UCSD-AML1 (cell line): ENCODE measurements at regions not wholly inside any gene's neighbourhood (a gene's known extent, or its start where the extent isn't known, plus 50 kb on each side); places are given as distances from the start of the nearest gene placed in this dataset.
A peak's percentile ranks its signal among the peaks of the same experiment; 100 is the strongest.
"Not testable (repeated sequence)": the region's sequence is repeated elsewhere in the genome, so short reads cannot be mapped to it uniquely, and the experiment has no call there.

Experiments
- DNase-seq: peaks from one replicate; lab custom pipeline; 2025; ENCODE audit not compliant: unreplicated experiment; lab: John Stamatoyannopoulos, UW

GRCh38 chr9:2243666-2244555 lies 228.8 kb downstream of the SMARCA2 start:
- no peak for DNase-seq

DNA sequence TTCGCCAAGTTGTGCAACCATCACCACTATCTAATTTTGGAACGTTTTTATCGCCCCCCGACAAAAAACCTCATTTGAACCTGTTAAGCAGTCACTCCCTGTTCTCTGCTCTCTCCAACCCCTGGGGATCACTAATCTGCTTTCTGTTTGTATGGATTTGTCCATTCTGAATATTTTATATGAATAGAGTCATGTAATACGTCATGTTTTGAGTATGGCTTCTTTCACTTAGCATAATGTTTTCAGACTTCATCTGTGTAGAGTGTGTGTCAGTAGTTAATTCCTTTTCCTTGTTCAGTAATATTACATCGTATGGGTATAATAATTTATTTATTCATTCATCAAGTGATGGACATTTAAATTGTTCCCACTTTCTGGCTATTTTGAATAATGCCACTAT lies 232.2 kb downstream of the SMARCA2 start:
- DNase-seq, result no peak

DNA sequence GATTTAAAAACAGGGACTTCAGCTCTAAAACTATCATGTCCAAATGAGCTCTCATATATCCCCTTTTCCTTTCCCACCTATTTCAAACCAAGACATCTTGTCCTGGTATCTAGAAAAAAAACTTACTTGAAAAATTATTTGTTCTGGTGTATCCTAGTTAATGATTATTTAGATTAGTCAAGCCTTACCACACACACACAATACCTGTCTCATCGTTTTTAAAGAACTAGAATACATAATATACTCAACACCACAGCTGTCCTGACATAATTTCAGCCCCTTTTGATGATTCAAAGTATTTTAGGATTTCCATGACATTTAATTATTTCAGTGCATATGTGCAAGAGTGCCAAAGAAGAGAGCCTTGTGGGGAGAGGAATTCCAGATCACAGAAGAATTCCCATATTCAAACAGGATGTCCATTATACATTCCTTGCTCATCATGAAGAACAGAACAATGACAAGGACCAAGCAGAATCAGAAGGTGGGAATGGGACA lies 233.7 kb downstream of the SMARCA2 start:
- DNase-seq, result no peak

GRCh38 chr9:2253636-2254580 lies 238.8 kb downstream of the SMARCA2 start:
- DNase-seq, result no peak

DNA sequence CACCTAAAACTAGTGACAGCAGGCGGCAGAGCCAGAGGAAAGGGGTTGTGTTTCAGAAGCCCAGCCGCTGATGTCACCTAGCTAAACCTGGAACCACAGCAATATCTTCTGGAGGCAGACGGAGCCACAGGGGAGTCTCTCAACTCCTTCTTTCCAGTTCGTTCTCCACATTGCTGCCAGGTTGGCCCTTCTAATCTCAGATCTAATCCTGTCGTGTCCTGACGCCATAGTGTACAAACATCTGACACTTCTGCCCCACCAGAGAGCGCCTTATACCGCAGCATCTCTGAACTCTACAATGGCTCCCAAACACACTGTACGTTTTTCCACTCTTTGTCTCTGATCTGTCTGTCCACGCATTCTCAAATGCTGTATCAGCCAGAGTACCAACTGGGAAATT lies 240.0 kb downstream of the SMARCA2 start:
- DNase-seq, result no peak

- DNase-seq, result no peak
These were observed 242.2 kb downstream of the SMARCA2 start for GRCh38 chr9:2257248-2257929.

- DNase-seq, result no peak
These were observed 245.5 kb downstream of the SMARCA2 start for GRCh38 chr9:2260417-2261306.

DNA sequence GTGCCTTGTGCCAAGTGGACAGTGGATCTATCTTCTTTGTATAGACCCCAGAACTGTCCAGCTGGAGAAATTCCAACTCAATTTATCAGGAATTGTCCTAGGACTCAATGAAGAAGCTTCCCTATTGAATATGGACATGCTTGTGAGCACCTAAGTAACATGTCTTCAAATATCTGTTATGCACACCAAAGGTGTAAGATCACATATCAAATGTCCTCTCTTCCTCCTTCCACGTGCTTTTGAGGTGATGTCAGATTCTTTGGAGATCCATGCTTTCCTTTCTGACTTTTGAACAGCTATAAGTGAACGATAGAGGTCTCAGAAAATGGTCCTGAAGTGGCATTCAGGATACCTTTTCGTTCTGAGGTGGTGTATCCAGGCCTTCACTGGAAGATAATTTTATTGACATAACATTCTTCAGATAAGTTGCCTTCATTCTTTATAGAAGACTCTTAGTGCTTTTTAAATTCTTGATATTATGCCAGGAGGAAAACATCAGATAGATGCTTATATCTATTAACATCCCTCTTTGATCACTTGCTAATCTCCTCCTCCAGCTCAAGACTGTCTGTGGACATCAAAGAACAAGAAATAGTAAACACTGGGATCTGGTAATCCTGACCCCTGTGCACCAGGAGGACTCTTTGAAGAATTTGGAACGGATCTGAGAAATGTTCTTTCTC lies 246.4 kb downstream of the SMARCA2 start:
- no peak for DNase-seq

DNA sequence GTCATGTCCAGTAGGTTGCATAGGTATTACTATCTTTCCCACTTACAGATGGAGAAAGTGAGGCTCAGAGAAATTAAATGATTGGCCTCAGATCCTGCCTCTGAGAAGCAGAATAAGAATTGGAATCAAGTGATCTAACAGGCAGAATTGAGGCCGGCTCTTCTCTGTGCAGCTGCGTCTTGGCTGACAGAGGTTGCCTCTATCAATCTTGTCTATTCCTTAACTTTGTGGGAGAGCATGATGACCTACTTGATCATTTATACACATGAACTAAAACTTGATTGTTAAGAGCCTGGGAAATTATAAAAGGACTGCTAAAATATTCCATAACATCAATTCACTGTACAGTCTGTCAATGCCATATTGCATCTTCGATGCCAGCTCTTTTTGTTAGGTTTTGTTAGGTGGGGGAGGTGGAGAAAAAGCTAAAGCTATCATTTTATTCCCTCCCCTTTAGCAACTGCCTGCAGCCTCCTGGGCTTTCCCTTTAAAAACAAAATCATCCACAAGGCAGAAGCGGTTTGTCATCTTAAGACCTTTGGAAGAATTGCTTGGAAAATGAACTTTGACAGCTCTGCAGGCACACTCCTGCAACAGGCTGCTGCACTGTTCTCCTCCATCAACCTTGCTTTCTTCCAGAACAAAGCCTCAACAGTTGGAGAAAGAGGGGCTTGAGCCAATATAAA lies 247.4 kb downstream of the SMARCA2 start:
- DNase-seq, result no peak

GRCh38 chr9:2263111-2263510 lies 248.0 kb downstream of the SMARCA2 start:
- no peak for DNase-seq

DNA sequence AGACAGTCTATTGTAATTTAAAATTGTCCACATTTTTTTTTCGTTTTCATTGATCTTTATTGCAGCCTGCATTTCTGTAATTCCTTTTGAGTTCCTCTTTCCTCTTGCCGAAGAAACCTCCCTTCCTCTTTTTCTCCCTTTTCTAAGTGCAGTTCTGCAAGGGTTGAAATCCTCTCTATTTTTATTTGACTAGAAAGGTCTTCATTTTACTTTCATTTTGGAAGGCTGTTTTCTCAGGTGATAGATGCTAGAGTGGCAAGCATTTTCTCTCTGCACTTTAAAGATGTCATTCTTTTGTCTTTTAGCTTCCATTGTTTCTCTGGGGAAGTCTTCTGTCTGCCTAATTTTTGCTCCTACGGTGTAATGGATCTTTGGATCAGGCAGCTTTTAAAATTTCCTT lies 248.5 kb downstream of the SMARCA2 start:
- no peak for DNase-seq

DNA sequence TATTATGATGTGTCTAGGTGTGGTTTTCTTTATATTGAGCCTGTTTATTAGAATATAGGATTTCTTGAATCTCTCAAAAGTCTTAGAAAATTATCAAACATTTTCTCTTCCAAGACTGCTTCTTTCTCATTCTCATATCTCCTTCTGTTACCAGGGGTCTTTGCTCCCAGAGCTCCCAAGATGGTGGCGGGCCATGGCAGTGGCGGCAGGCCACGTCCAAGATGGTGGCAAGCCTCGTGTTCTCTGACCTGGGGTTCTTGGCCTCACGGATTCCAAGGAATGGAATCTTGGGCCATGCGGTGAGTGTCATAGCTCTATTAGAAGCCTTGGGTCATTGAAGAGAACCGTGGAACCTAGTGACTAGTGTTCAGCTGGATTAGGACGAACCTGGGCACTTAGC lies 248.9 kb downstream of the SMARCA2 start:
- no peak for DNase-seq

DNA sequence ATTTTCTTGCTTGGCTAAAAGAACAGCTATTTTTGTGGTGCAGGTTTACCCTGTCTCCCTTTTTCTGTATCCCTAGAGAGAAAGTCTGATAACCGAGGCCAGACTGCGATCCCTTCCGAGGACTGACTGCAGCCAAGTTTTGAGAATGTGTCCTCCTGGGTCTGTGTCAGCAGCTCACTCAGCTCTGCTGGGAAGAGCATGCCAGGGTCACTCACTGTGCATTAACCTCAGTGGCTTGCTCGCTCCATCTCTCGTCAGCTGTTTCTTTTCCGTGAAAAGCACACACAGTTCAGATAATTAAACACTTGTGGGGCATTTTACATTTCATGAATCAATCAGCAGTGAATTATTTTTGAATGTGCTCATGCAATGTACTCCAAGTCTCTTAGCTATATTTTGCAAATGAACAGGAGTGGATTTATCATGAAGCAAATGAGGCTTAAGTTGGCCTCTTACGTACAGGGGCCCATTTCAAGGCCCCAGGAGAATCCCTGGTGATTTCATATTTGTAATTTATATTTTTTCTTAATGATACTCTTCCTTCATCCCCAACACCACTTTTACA lies 252.1 kb downstream of the SMARCA2 start:
- DNase-seq, result no peak

DNA sequence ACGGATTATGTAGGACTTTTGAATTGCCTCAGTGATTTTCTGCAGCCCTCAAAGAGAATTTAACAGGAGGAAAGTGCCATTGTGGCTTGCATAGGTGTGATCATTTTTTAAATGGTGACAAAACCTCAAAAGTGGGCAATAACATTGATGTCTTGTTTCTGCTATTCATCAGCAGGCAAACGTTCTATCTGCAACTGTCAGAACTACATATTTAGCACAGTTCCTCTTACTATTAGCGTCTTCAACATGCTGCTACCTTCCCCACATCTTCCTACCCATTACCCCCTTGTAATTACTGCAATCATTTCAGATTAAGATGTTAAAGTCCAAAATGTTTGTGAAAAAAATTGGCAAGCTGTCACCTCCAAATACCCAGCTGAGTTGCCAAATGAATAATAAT lies 254.6 kb downstream of the SMARCA2 start:
- no peak for DNase-seq

DNA sequence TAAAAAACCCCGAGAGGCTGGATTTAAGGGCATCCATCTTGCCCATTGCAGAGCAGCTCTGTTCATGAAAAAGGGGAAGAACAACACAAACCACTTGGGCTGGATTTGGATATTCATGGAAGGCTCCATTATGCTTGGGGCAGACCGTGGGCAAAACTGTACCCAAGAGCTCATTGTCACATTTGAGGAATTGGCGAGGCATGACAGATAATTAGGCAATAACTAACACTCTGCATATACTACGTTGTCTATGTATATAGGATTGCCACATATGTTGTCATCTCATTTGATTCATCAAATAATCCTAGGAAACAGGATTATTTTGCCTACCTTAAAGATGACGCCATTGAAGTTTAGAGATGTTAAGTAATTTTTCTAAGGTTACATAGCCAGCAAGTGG lies 255.4 kb downstream of the SMARCA2 start:
- no peak for DNase-seq

DNA sequence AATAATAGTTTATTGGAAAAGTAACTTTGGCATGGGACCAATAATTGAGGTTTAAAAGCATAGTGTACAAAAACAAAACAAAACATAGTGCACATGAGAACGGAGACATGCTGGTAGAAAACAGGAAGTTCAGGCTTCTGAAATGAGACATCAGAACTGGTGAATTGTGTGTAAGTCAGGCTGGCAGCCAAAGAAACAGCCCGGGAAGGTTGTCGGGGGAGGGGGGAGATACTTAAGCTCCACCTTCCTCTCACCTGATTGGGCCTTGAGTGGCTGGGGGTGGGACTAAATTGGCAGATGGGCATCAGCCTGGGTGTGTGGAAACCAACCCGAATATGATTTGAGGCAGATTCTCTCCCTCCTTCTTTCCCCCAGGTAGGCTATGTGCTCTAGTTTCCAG lies 256.3 kb downstream of the SMARCA2 start:
- DNase-seq, result peak; percentile 18

DNA sequence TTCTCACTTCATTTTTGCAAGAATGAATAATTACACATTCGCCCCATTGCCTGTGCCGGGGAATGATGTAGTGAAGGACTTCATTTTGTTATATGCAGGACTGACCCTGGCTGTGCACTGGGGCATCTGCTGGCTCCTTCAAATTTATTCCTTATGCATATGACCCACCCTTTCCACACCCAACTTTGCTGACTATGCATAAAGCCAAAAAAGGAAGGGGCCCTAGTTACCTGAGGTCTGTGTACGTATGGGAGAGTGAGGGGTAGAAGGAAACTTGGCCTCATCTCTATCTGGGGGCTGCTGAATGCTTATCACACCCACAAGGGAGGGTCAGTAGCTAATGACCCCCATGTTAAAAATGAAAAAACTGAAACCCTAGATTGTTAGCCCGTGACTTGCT lies 259.6 kb downstream of the SMARCA2 start:
- no peak for DNase-seq

DNA sequence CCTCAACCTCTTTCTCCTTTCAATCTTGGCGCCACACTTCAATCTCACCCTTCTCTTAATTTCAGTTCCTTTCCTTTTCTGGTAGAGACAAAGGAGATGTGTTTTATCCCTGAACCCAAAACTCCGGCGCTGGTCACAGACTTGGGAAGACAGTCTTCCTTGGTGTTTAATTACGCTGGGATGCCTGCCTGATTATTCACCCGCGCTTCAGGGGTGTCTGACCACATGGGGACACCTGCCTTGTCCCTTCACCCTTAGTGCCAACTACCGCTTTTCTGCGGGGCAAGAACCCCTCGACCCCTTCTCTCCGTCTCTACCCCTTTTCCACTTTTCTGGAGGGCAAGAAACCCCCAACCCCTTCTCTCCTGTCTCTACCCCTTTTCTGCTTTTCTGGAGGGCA lies 261.1 kb downstream of the SMARCA2 start:
- DNase-seq, result no peak

- DNase-seq, result not testable (repeated sequence)
These were observed 262.0 kb downstream of the SMARCA2 start for GRCh38 chr9:2277133-2277532.
